WERI-Rb-1 (cell line): ENCODE measurements at regions not wholly inside any gene's neighbourhood (a gene's known extent, or its start where the extent isn't known, plus 50 kb on each side); places are given as distances from the start of the nearest gene placed in this dataset.
A peak's percentile ranks its signal among the peaks of the same experiment; 100 is the strongest.

Experiments used
- DNase-seq: peaks from one replicate; pipeline ENCODE4 v3.0.0-alpha.2; 2020
- H3K27ac ChIP-seq: fragments of 250-450 bp; sonication (Bioruptor Pico); 2 replicates; pipeline ENCODE4 v1.5.1; 2020; ENCODE audit warnings: mild to moderate bottlenecking, moderate library complexity
- H3K27me3 ChIP-seq: fragments of 250-450 bp; sonication (Bioruptor Pico); 2 replicates; pipeline ENCODE4 v1.5.1; 2021; ENCODE audit warnings: mild to moderate bottlenecking, low read depth, moderate library complexity; ENCODE audit not compliant: insufficient read depth, severe bottlenecking
- H3K36me3 ChIP-seq: fragments of 250-450 bp; sonication (Bioruptor Pico); 2 replicates; pipeline ENCODE4 v1.5.1; 2020; ENCODE audit warnings: mild to moderate bottlenecking, moderate library complexity
- H3K4me3 ChIP-seq: 2 replicates; pipeline ENCODE4 v1.5.1; 2011; ENCODE audit warnings: low read depth, mild to moderate bottlenecking, control low read depth, low read length
- H3K9me3 ChIP-seq: fragments of 250-450 bp; sonication (Bioruptor Pico); 2 replicates; pipeline ENCODE4 v1.5.1; 2021; ENCODE audit warnings: mild to moderate bottlenecking, moderate library complexity; ENCODE audit not compliant: severe bottlenecking
- CTCF ChIP-seq: IDR thresholded peaks from 2 replicates; pipeline ENCODE4 v1.5.1; 2011; ENCODE audit warnings: low read depth, mild to moderate bottlenecking, control low read depth, inconsistent platforms, low read length

GRCh38 chr9:79477955-79478771, 93.6 kb upstream of the TLE4 start:
- H3K9me3 ChIP-seq, result no peaks in the 10 kb centered on the region
- H3K27me3 ChIP-seq, result no peaks in the 10 kb centered on the region
- peak; percentile 72 for TF ChIP-seq CTCF
- no peak overlapping the region for H3K27ac ChIP-seq
- H3K36me3 ChIP-seq, result no peaks in the 10 kb centered on the region
- no peak overlapping the region for H3K4me3 ChIP-seq
- DNase-seq, result peak; percentile 60

GRCh38 chr9:79480639-79481038, 91.1 kb upstream of the TLE4 start:
- Histone ChIP-seq H3K36me3 (no peaks in the 10 kb centered on the region), H3K27me3 (no peaks in the 10 kb centered on the region), H3K9me3 (no peaks in the 10 kb centered on the region), H3K27ac (no peak overlapping the region), H3K4me3 (no peak overlapping the region)
- no peak for DNase-seq
- no peak for TF ChIP-seq CTCF

DNA sequence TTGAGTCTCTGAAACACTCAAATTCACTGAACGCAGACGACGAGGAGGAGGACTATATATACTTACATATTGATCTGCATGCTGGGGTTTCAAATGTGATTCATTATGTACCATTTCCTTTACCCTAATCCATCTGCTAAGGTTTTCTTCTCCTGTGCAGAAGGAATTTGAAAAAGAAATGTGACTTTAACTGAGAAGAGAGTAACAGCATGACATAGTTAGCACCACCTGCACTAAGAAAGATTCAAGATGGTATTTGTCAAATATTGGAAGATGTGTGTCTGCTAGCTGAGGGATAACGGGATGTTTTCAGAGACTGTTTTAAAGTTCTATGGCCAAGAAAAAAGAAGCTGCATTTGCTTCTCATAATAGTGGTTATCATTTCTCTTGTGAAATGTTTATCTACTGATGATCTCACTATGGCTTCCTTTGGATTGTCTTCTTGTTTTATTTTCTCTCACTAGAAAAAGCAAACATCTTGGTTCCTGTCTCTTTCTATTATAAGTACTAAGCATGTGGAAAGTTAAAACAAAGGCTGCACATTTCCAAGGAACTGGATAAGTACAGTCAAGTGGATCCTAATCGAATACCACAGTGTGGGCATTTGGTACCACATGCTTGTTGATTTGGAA, 89.8 kb upstream of the TLE4 start:
- Histone ChIP-seq H3K27ac (no peak overlapping the region), H3K9me3 (no peaks in the 10 kb centered on the region), H3K4me3 (no peak overlapping the region), H3K36me3 (no peaks in the 10 kb centered on the region), H3K27me3 (no peaks in the 10 kb centered on the region)
- TF ChIP-seq CTCF, result no peak
- DNase-seq, result no peak

DNA sequence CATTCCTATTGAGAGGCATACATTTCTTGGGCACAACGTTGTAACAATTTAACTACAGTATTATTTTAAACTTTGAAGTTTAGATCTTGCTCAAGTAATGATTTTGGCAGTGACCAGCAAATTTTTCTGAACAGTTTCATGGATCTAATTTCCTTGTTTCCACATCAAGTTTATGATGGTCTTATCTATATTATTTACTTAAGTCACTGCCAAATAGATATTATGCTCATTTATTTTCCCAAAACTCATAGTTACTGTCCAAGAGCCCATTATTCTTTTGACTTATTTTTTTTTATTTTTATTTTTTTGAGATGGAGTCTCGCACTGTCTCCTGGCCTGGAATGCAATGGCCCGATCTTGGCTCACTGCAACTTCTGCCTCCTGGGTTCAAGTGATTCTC, 86.5 kb upstream of the TLE4 start:
- no peak for DNase-seq
- TF ChIP-seq CTCF, result no peak
- H3K27me3 ChIP-seq, result no peaks in the 10 kb centered on the region

DNA sequence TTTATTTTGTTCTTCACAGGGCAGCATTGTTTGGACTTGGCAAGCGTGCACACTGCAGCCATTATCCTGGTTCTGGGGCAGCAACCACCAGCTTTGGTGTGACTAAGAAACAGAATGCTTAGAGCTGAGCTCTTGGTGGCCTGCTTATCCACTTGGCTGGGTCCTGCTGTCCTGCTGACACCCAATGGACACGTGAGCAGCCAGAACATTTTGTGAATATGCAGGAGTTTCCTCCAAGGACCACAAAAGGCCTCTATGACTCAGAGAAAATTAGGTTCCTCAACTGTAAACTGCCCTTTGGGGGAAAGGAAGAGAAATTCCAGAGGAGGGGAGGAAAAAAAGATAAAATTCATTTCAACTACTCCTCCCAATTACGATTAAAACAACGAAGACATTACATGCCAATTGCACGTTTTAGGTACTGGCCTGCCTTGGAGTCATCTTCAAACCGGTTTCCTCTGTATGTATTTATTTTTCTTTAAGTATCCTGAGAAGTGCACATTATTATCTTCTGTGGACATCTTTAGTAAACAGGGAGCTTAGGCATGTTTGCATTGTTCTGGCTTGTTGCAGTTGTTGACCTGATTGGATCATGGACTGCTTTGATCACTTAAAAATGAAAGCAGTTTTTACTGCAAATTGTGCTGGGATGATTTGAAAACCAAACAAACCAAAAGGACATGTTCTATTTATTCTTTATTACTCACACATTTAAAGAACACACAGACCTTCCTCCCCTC, 82.3 kb upstream of the TLE4 start:
- Histone ChIP-seq H3K27ac (no peak overlapping the region), H3K36me3 (no peaks in the 10 kb centered on the region), H3K4me3 (no peak overlapping the region), H3K27me3 (no peaks in the 10 kb centered on the region), H3K9me3 (no peaks in the 10 kb centered on the region)
- DNase-seq, result no peak
- TF ChIP-seq CTCF, result no peak

More for the DNA sequence above, 86.5 kb upstream of the TLE4 start:
- no peaks in the 10 kb centered on the region for H3K9me3 ChIP-seq
- H3K4me3 ChIP-seq, result no peak overlapping the region
- H3K36me3 ChIP-seq, result no peaks in the 10 kb centered on the region
- H3K27ac ChIP-seq, result no peak overlapping the region
